HUDEP-2 (cell line): ENCODE measurements at regions not wholly inside any gene's neighbourhood (a gene's known extent, or its start where the extent isn't known, plus 50 kb on each side); places are given as distances from the start of the nearest gene placed in this dataset.

ENCODE experiments used
- DNase-seq, 76 experiments: peaks; one replicate each; lab custom pipeline; 2025; ENCODE audit not compliant: unreplicated experiment in 76 of 76; lab: John Stamatoyannopoulos, UW

GRCh38 chr13:50344717-50345116 lies 329.5 kb downstream of the KCNRG start:
- no peak for DNase-seq

- DNase-seq, result no peak
These were observed 330.6 kb downstream of the KCNRG start for GRCh38 chr13:50345804-50346203.

- no peak for DNase-seq
These were observed 333.1 kb downstream of the KCNRG start for GRCh38 chr13:50348371-50348770.

- DNase-seq, result no peak
These were observed 337.7 kb downstream of the KCNRG start for GRCh38 chr13:50352720-50353480.

- DNase-seq, result no peak
These were observed 338.6 kb downstream of the KCNRG start for GRCh38 chr13:50353651-50354415.

GRCh38 chr13:50355797-50356196 lies 340.6 kb downstream of the KCNRG start:
- no peak for DNase-seq

GRCh38 chr13:50357136-50357535 lies 341.9 kb downstream of the KCNRG start:
- DNase-seq, result no peak

DNA sequence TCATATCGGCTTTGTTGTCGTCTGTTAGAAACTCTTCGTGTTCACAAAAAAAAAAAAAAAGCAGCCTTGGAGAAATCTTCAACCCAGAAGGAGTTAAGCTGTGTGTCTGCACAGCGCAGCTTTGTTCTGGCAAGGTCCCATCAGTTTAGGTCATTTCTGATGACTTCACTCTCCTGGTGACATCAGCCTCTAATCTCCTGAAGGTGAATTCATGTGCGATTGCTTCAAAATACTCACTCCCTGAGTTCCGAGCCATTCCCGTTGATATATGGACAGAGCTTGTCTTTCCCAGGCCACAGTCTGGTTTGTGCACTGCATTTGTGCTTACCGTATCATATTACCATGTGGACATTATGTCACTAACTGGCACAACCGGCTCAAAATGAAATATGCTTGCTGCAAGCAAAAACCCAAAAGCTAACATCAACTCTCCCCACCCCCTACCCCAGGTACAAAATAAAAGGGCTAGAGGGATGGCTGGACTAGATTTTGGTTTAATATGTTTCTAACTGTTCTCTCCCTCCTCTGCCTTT lies 342.4 kb downstream of the KCNRG start:
- DNase-seq, result no peak

- no peak for DNase-seq
These were observed 343.2 kb downstream of the KCNRG start for GRCh38 chr13:50358231-50359040.

GRCh38 chr13:50359041-50359367 lies 343.8 kb downstream of the KCNRG start:
- DNase-seq, result no peak

- DNase-seq, result no peak
These were observed 344.5 kb downstream of the KCNRG start for GRCh38 chr13:50359779-50360178.

GRCh38 chr13:50360637-50361036 lies 345.4 kb downstream of the KCNRG start:
- no peak for DNase-seq

DNA sequence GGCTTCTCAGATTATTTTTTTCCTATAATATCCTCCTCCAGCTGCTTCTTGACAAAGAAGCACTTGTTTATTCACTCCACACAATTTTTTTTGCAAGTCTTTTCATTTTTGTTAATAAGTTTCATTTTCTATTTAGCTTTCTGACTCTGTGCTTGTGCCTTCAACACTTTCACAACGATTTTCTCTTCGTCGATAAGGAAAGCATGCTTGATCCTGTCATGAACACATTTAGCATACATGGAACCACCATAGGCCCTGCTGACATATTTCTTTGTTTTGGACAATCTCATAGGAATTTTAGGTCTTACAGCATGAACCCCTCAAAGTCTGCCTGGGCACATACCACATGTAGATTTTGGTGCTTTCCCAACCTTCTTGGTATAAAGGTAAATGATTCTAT lies 346.0 kb downstream of the KCNRG start:
- no peak for DNase-seq

DNA sequence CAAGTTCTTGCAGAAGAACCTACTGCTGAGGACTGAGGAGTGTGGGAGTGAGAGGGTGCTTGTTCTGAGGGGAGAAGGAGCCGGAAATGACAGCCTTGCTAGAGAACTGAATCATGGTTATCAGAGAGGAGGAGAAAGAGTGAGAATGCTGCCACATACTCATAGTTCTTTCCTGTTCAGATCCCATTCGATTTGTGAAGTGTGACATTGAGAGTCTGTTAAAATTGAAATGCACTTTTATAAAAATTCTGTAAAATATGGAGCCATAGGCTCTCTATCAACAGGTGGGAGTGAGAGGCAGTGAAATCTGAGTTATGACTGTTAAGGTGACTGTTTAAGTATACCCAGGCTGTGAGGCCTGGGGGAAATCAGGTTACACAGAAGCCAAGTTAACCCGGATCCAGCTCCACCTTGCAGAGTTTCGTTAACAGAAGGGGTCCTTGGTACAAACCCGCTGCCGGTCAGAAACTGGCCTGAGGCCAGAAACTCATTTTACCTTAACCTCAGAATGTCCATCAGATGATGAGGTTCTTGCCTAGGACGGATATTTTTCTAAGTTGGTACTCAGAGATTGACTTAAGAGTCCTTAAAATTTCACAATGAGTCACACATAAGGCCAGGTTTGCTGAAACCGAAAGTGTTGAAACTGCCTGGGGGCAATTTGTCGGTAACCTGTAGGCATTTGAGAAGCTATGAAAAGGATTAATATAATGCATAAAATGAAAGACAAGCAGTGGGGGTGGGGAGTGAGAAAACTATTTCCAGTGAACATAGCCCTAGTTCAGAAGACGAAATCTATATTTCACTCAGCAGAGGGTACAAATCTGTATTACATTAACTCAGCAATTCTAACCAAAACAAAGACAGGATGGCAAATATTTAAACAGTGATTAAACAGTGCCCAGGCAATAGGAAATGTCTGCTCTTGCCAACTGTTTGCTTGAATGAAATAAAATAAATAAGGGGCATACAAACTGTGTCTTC lies 350.5 kb downstream of the KCNRG start:
- DNase-seq, result no peak

GRCh38 chr13:50366488-50367174 lies 351.4 kb downstream of the KCNRG start:
- DNase-seq, result no peak

DNA sequence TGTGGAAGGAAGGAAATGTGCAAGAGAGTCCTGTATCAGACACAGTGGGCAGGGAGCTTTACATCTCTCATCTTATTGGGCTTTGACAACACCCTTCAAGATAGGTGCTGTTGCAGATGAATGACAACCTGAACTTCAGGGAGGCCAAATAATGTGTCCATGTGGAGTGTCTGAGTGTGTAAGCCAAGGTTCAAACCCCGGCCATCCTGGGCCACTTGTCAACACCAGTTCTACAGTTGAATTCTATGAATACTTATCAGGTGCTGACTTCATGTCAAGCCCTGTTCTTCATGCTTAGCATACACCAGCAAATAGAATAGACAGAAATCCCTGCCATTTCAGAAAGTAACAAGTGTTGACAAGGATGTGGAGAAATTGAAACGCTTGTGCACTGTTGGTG lies 354.4 kb downstream of the KCNRG start:
- no peak for DNase-seq

GRCh38 chr13:50370303-50370950 lies 355.2 kb downstream of the KCNRG start:
- no peak for DNase-seq

- no peak for DNase-seq
These were observed 359.3 kb downstream of the KCNRG start for GRCh38 chr13:50374517-50374916.

- no peak for DNase-seq
These were observed 360.5 kb downstream of the KCNRG start for GRCh38 chr13:50375792-50376191.
